Progenitor cell of endocrine pancreas (in vitro differentiated cells): ENCODE measurements at regions not wholly inside any gene's neighbourhood (a gene's known extent, or its start where the extent isn't known, plus 50 kb on each side); places are given as distances from the start of the nearest gene placed in this dataset.

ENCODE experiments used
- DNase-seq: peaks from one replicate; pipeline ENCODE4 v3.0.0; 2021; ENCODE audit warnings: low spot score; ENCODE audit not compliant: unreplicated experiment
- H3K27ac Mint-ChIP-seq: 2 replicates; pipeline ENCODE4 v1.8.0; 2021; ENCODE audit warnings: mild to moderate bottlenecking, moderate library complexity, mixed read lengths
- H3K27me3 Mint-ChIP-seq: 2 replicates; pipeline ENCODE4 v1.8.0; 2021; ENCODE audit warnings: mixed read lengths
- H3K36me3 Mint-ChIP-seq: 2 replicates; pipeline ENCODE4 v1.8.0; 2022; ENCODE audit warnings: mixed read lengths; ENCODE audit not compliant: insufficient read depth
- H3K4me1 Mint-ChIP-seq: 2 replicates; pipeline ENCODE4 v1.8.0; 2021; ENCODE audit warnings: low read depth, mixed read lengths
- H3K4me3 Mint-ChIP-seq: 2 replicates; pipeline ENCODE4 v1.8.0; 2021; ENCODE audit warnings: low read depth, mild to moderate bottlenecking, moderate library complexity, mixed read lengths
- H3K9me3 Mint-ChIP-seq: 2 replicates; pipeline ENCODE4 v1.8.0; 2021; ENCODE audit warnings: low read depth, mixed read lengths
- CTCF ChIP-seq: fragments of 200-600 bp; sonication (generic); IDR thresholded peaks from one replicate; pipeline ENCODE4 v1.5.0; 2021; ENCODE audit warnings: antibody characterized with exemption, mild to moderate bottlenecking; ENCODE audit not compliant: unreplicated experiment

- Mint-ChIP-seq H3K9me3 (no peaks in the 10 kb centered on the region), H3K36me3 (peaks cover 1% of the 10 kb centered on the region), H3K27me3 (no peaks in the 10 kb centered on the region), H3K4me1 (peaks cover 34% of the 10 kb centered on the region), H3K4me3 (no peak overlapping the region), H3K27ac (peak overlapping the region; percentile 65)
- no peak for DNase-seq
- TF ChIP-seq CTCF, result no peak
Observed at GRCh38 chr13:24039621-24040475, 120.7 kb upstream of the SPATA13 start.

GRCh38 chr13:24040835-24041234 lies 119.7 kb upstream of the SPATA13 start:
- Mint-ChIP-seq H3K27ac (peak overlapping the region; percentile 38), H3K9me3 (no peaks in the 10 kb centered on the region), H3K27me3 (no peaks in the 10 kb centered on the region), H3K36me3 (peaks cover 3% of the 10 kb centered on the region), H3K4me3 (no peak overlapping the region), H3K4me1 (peaks cover 34% of the 10 kb centered on the region)
- no peak for TF ChIP-seq CTCF
- DNase-seq, result no peak

- DNase-seq, result no peak
- Mint-ChIP-seq H3K27me3 (no peaks in the 10 kb centered on the region), H3K4me3 (no peak overlapping the region), H3K4me1 (peaks cover 31% of the 10 kb centered on the region), H3K36me3 (peaks cover 9% of the 10 kb centered on the region), H3K27ac (no peak overlapping the region), H3K9me3 (peaks cover 6% of the 10 kb centered on the region)
- no peak for TF ChIP-seq CTCF
Observed at GRCh38 chr13:24041651-24042225, 118.8 kb upstream of the SPATA13 start.

GRCh38 chr13:24042710-24043440 lies 117.6 kb upstream of the SPATA13 start:
- Mint-ChIP-seq H3K9me3 (peaks cover 15% of the 10 kb centered on the region), H3K36me3 (peaks cover 16% of the 10 kb centered on the region), H3K27ac (no peak overlapping the region), H3K27me3 (no peaks in the 10 kb centered on the region), H3K4me1 (peaks cover 31% of the 10 kb centered on the region), H3K4me3 (no peak overlapping the region)
- no peak for DNase-seq
- TF ChIP-seq CTCF, result no peak

GRCh38 chr13:24043590-24044350 lies 116.8 kb upstream of the SPATA13 start:
- Mint-ChIP-seq H3K9me3 (peaks cover 15% of the 10 kb centered on the region), H3K27ac (no peak overlapping the region), H3K36me3 (peaks cover 17% of the 10 kb centered on the region), H3K27me3 (no peaks in the 10 kb centered on the region), H3K4me1 (peaks cover 25% of the 10 kb centered on the region), H3K4me3 (no peak overlapping the region)
- no peak for DNase-seq
- no peak for TF ChIP-seq CTCF
